K562 (cell line): ENCODE measurements at regions not wholly inside any gene's neighbourhood (a gene's known extent, or its start where the extent isn't known, plus 50 kb on each side); places are given as distances from the start of the nearest gene placed in this dataset.

Source experiments
- ATAC-seq: fragments of 200-7000 bp; cut with Tn5 transposase; 3 replicates; pipeline ENCODE4 v1.9.1; 2020; ENCODE audit warnings: moderate library complexity
- BruUV-seq: library from RNA; stranded (reverse); fragments of 400-500 nt; replicated peaks from 2 replicates; lab custom pipeline; 2021; lab: Mats Ljungman, UMichigan
- CTCF ChIA-PET: fragments of 300-600 bp; formaldehyde crosslinking; extraction: SDS; loops from one replicate; lab custom pipeline; 2021; ENCODE audit warnings: low intra/inter-chr PET ratio; lab: Yijun Ruan, JAX
- POLR2A ChIA-PET: fragments of 300-600, 350-650 bp; sonication (Branson Sonifier 250); formaldehyde crosslinking; extraction: SDS; loops from one replicate; lab custom pipeline; 2021; ENCODE audit warnings: antibody characterized with exemption, inconsistent platforms; lab: Yijun Ruan, JAX
- DNase-seq, 4 experiments: peaks; one replicate each; pipeline versions ENCODE4 v3.0.0 to v3.0.0-alpha.2; 2011 to 2018; ENCODE audit warnings: low spot score in 3 of 4, mixed read lengths in 3 of 4; ENCODE audit errors: extremely low read depth in 1 of 4
- FAIRE-seq: peaks from 2 replicates; lab custom pipeline; 2011; peaks lifted over from hg19 to GRCh38; lab: Jason Lieb, UNC
- H2AFZ ChIP-seq: 2 replicates; pipeline ENCODE4 v1.6.0; 2011; ENCODE audit warnings: low read depth, low read length, control low read depth, inconsistent platforms
- H3K27ac ChIP-seq: fragments of 200-600 bp; 3 replicates; pipeline ENCODE4 v1.8.0; 2011; ENCODE audit warnings: low read depth, mild to moderate bottlenecking, control low read depth, inconsistent platforms, low read length, moderate library complexity, mixed read lengths; ENCODE audit errors: extremely low read depth
- H3K27me3 ChIP-seq, 2 experiments: fragments of 300-600 bp in 1 of 2; 2 replicates in 1 of 2; 3 replicates in 1 of 2; pipeline versions ENCODE4 v1.6.0 to v1.8.0; 2011; ENCODE audit warnings: inconsistent platforms in 2 of 2, low read length in 2 of 2, mild to moderate bottlenecking in 1 of 2, mixed read lengths in 1 of 2, moderate library complexity in 1 of 2; ENCODE audit not compliant: control insufficient read depth in 2 of 2, insufficient read depth in 2 of 2
- H3K36me3 ChIP-seq: fragments of 300-600 bp; 3 replicates; pipeline ENCODE4 v1.8.0; 2011; ENCODE audit warnings: mild to moderate bottlenecking, low read length, inconsistent platforms; ENCODE audit not compliant: control insufficient read depth, insufficient read depth
- H3K4me1 ChIP-seq, 2 experiments: fragments of 200-600 bp in 1 of 2; replicated peaks in 1 of 2; 2 replicates in 1 of 2; 3 replicates in 1 of 2; pipeline versions ENCODE4 v1.5.1 to v1.8.0; 2011; ENCODE audit warnings: inconsistent platforms in 2 of 2, low read length in 2 of 2, mild to moderate bottlenecking in 1 of 2, mixed read lengths in 1 of 2, moderate library complexity in 1 of 2; ENCODE audit not compliant: control insufficient read depth in 2 of 2, insufficient read depth in 2 of 2
- H3K4me2 ChIP-seq: 2 replicates; pipeline ENCODE4 v1.6.1; 2011; ENCODE audit warnings: low read length, control low read depth, inconsistent platforms, mixed read lengths; ENCODE audit not compliant: insufficient read depth
- H3K4me3 ChIP-seq: fragments of 200-600 bp; sonication (generic), shearing (Covaris generic); 2 replicates; pipeline ENCODE4 v1.5.1; 2016; ENCODE audit warnings: control low read depth, inconsistent platforms
- H3K79me2 ChIP-seq: fragments of 200-600 bp; 3 replicates; pipeline ENCODE4 v1.8.0; 2011; ENCODE audit warnings: low read length, inconsistent platforms; ENCODE audit not compliant: control insufficient read depth, insufficient read depth
- H3K9ac ChIP-seq, 2 experiments: 2 replicates each; pipeline versions ENCODE4 v1.6.0 to v1.6.1; 2011; ENCODE audit warnings: low read depth in 2 of 2, low read length in 2 of 2, control low read depth in 1 of 2, inconsistent platforms in 1 of 2, mild to moderate bottlenecking in 1 of 2, mixed read lengths in 1 of 2; ENCODE audit not compliant: insufficient read depth in 1 of 2
- H3K9me1 ChIP-seq: one replicate; pipeline ENCODE4 v1.6.0; 2011; ENCODE audit warnings: inconsistent platforms, mild to moderate bottlenecking, low read length, moderate library complexity; ENCODE audit not compliant: control insufficient read depth, insufficient read depth
- H3K9me3 ChIP-seq: replicated peaks from 2 replicates; pipeline ENCODE4 v1.5.1; 2011; ENCODE audit warnings: low read depth, low read length, inconsistent platforms; ENCODE audit not compliant: control insufficient read depth, insufficient read depth
- H4K20me1 ChIP-seq: replicated peaks from 2 replicates; pipeline ENCODE4 v1.6.1; 2011; ENCODE audit warnings: low read length, inconsistent platforms, mixed read lengths; ENCODE audit not compliant: control insufficient read depth, insufficient read depth
- C11orf30 ChIP-seq: fragments of 450-650 bp; IDR thresholded peaks from 2 replicates; pipeline ENCODE4 v1.6.1; 2016; ENCODE audit warnings: low read depth, mild to moderate bottlenecking
- CBX8 ChIP-seq: fragments of 200-600 bp; sonication (generic); IDR thresholded peaks from 2 replicates; pipeline ENCODE4 v1.6.1; 2012; ENCODE audit warnings: borderline replicate concordance, mixed run types, low read depth, mild to moderate bottlenecking, moderate library complexity, mixed read lengths, low read length, control low read depth, inconsistent platforms; ENCODE audit not compliant: poor library complexity, severe bottlenecking; ENCODE audit errors: extremely low read depth
- FOSL1 ChIP-seq: fragments of 200-800 bp; sonication (Bioruptor generic); conservative IDR thresholded peaks from 2 replicates; pipeline ENCODE4 v1.6.1; 2016; ENCODE audit warnings: missing genetic modification characterization, missing compliant biosample characterization
- JUND ChIP-seq, 2 experiments: IDR thresholded peaks; 2 replicates in 1 of 2; 3 replicates in 1 of 2; pipeline ENCODE4 v1.6.1; 2011; ENCODE audit warnings: borderline replicate concordance in 2 of 2, low read depth in 2 of 2, low read length in 2 of 2, improper control_type of control experiment in 1 of 2, missing biosample characterization in 1 of 2, missing genetic modification characterization in 1 of 2, missing genetic modification reagents in 1 of 2
- MAFK ChIP-seq: IDR thresholded peaks from 2 replicates; pipeline ENCODE4 v1.6.1; 2011; ENCODE audit warnings: low read length, improper control_type of control experiment
- NFE2 ChIP-seq: IDR thresholded peaks from 2 replicates; pipeline ENCODE4 v1.6.1; 2014; ENCODE audit warnings: antibody characterized with exemption, low read depth
- ZNF23 ChIP-seq: fragments of 250-450 bp; sonication (Bioruptor Pico); IDR thresholded peaks from 2 replicates; pipeline ENCODE4 v1.4.0; 2020; ENCODE audit warnings: mild to moderate bottlenecking
- WGBS: fragments of 100-300 bp; shearing (Covaris generic); methylation state at CpG from one replicate; pipeline ENCODE4 v1.1.6; 2016; ENCODE audit warnings: low coverage, mixed read lengths; ENCODE audit not compliant: insufficient coverage; ENCODE audit errors: missing lambda C conversion rate; 5-methylcytosine and 5-hydroxymethylcytosine counted together
- in situ Hi-C: fragments of 300-500 bp; cut with MboI; formaldehyde crosslinking; loops from 4 replicates; pipeline ENCODE4 v1.15.0; 2018; ENCODE audit warnings: inconsistent platforms, mixed read lengths
- intact Hi-C: fragments of 100-400 bp; cut with micrococcal nuclease; formaldehyde crosslinking; loops from 2 replicates; pipeline ENCODE4 v1.14.2; 2022
- TF ChIP-seq, protein P1 (sequence below): sonication (generic); formaldehyde crosslinking; IDR thresholded peaks from 2 replicates; pipeline ENCODE4 v1.8.0; 2022; ENCODE audit warnings: mild to moderate bottlenecking, missing genetic modification reagents
- TF ChIP-seq, protein P2 (sequence below): fragments of 450-650 bp; conservative IDR thresholded peaks from 2 replicates; pipeline ENCODE4 v1.6.1; 2016; ENCODE audit warnings: missing genetic modification characterization, low read depth, mild to moderate bottlenecking, control low read depth, missing compliant biosample characterization

DNA sequence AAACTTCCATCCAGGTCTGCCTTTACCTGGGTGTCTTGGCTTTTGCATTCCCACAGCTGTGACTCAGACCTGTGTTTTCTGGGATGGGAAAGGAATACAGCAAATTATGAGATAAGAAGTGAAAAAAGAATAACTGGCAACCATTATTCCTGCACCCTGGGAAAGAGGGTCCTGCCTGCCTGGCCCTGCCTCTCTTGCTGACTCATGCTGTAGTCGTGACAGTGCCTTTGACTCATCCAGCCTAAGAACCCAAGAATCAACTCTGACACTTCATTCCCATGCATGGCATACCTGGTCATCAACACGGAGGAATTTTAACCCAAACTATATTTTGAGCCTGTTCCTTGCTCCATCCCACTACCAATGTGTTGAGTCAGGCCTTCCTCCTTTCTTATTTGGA is 185.4 kb upstream of the SERP2 start:
- no peak overlapping the region for H2AFZ ChIP-seq
- no peak overlapping the region for H3K27ac ChIP-seq
- no peaks in the 10 kb centered on the region for H3K79me2 ChIP-seq
- no peak overlapping the region for H3K4me2 ChIP-seq
- FAIRE-seq, result no peak
- peak; percentile 48 for TF ChIP-seq FOSL1 (tag)
- TF ChIP-seq NFE2, result 0 out of 2 replicates have a peak, but pooled peaks have one; percentile 15
- TF ChIP-seq JUND (IDR thresholded peaks at IDR 0.05; ENCODE audit: borderline replicate concordance, low read depth, low read length), result peak; percentile 12; the same call in 1 of the 2 replicates
- TF ChIP-seq JUND (tag; IDR thresholded peaks at IDR 0.05; ENCODE audit: borderline replicate concordance, low read depth, low read length), result no peak
- peak; percentile 24; the same call in 1 of the 2 replicates for TF ChIP-seq MAFK
- TF ChIP-seq, protein P1, sequence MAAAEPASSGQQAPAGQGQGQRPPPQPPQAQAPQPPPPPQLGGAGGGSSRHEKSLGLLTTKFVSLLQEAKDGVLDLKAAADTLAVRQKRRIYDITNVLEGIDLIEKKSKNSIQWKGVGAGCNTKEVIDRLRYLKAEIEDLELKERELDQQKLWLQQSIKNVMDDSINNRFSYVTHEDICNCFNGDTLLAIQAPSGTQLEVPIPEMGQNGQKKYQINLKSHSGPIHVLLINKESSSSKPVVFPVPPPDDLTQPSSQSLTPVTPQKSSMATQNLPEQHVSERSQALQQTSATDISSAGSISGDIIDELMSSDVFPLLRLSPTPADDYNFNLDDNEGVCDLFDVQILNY (CRISPR knock-in tag), result no peak
- no peak for TF ChIP-seq CBX8
- TF ChIP-seq C11orf30, result peak; percentile 42; the same call in 1 of the 2 replicates
- no peak for TF ChIP-seq ZNF23 (CRISPR knock-in tag)
- TF ChIP-seq, protein P2, sequence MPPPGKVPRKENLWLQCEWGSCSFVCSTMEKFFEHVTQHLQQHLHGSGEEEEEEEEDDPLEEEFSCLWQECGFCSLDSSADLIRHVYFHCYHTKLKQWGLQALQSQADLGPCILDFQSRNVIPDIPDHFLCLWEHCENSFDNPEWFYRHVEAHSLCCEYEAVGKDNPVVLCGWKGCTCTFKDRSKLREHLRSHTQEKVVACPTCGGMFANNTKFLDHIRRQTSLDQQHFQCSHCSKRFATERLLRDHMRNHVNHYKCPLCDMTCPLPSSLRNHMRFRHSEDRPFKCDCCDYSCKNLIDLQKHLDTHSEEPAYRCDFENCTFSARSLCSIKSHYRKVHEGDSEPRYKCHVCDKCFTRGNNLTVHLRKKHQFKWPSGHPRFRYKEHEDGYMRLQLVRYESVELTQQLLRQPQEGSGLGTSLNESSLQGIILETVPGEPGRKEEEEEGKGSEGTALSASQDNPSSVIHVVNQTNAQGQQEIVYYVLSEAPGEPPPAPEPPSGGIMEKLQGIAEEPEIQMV, result no peak
- TF ChIP-seq, all 486 proteins: peak for 5
- intact Hi-C loops, result no loop called here
- 0% methylated on average over 2 of the region's 2 CpGs for WGBS
- Histone ChIP-seq H3K27me3 (no peaks in the 10 kb centered on the region), H3K9me3 (no peaks in the 10 kb centered on the region), H3K9ac (no peak overlapping the region), H3K4me3 (no peak overlapping the region), H3K9me1 (no peaks in the 10 kb centered on the region), H3K36me3 (no peaks in the 10 kb centered on the region), H4K20me1 (no peaks in the 10 kb centered on the region), H3K4me1 (no peaks in the 10 kb centered on the region)
- CTCF ChIA-PET, result no interaction called here
- ATAC-seq, result no peak
- BruUV-seq, result no TSS peak
- peak in 1 of 4 experiments; percentile 5 for DNase-seq
- in situ Hi-C loops, result loop anchor here (25.0 kb wide), 1 partner anchor 276 kb away; no protein-coding TSS in a partner anchor
- POLR2A ChIA-PET, result no interaction called here
